ENCODE measurements at regions not wholly inside any gene's neighbourhood (a gene's known extent, or its start where the extent isn't known, plus 50 kb on each side); places are given as distances from the start of the nearest gene placed in this dataset.

GRCh38 chr3:164231718-164232117 lies 846.6 kb downstream of the SI start:
- TF ChIP-seq CTCF (tag by site-specific recombination; IDR thresholded peaks at IDR 0.05), result no peak
- TF ChIP-seq ZNF76 (tag by site-specific recombination; IDR thresholded peaks at IDR 0.05; ENCODE audit: borderline replicate concordance, low read depth), result no peak
- TF ChIP-seq, protein P1, sequence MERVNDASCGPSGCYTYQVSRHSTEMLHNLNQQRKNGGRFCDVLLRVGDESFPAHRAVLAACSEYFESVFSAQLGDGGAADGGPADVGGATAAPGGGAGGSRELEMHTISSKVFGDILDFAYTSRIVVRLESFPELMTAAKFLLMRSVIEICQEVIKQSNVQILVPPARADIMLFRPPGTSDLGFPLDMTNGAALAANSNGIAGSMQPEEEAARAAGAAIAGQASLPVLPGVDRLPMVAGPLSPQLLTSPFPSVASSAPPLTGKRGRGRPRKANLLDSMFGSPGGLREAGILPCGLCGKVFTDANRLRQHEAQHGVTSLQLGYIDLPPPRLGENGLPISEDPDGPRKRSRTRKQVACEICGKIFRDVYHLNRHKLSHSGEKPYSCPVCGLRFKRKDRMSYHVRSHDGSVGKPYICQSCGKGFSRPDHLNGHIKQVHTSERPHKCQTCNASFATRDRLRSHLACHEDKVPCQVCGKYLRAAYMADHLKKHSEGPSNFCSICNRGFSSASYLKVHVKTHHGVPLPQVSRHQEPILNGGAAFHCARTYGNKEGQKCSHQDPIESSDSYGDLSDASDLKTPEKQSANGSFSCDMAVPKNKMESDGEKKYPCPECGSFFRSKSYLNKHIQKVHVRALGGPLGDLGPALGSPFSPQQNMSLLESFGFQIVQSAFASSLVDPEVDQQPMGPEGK (tag by site-specific recombination; IDR thresholded peaks at IDR 0.05), result no peak
- TF ChIP-seq MZF1 (tag by site-specific recombination; IDR thresholded peaks at IDR 0.05; ENCODE audit: borderline replicate concordance), result no peak
- TF ChIP-seq, protein P2, sequence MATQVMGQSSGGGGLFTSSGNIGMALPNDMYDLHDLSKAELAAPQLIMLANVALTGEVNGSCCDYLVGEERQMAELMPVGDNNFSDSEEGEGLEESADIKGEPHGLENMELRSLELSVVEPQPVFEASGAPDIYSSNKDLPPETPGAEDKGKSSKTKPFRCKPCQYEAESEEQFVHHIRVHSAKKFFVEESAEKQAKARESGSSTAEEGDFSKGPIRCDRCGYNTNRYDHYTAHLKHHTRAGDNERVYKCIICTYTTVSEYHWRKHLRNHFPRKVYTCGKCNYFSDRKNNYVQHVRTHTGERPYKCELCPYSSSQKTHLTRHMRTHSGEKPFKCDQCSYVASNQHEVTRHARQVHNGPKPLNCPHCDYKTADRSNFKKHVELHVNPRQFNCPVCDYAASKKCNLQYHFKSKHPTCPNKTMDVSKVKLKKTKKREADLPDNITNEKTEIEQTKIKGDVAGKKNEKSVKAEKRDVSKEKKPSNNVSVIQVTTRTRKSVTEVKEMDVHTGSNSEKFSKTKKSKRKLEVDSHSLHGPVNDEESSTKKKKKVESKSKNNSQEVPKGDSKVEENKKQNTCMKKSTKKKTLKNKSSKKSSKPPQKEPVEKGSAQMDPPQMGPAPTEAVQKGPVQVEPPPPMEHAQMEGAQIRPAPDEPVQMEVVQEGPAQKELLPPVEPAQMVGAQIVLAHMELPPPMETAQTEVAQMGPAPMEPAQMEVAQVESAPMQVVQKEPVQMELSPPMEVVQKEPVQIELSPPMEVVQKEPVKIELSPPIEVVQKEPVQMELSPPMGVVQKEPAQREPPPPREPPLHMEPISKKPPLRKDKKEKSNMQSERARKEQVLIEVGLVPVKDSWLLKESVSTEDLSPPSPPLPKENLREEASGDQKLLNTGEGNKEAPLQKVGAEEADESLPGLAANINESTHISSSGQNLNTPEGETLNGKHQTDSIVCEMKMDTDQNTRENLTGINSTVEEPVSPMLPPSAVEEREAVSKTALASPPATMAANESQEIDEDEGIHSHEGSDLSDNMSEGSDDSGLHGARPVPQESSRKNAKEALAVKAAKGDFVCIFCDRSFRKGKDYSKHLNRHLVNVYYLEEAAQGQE (tag by site-specific recombination; IDR thresholded peaks at IDR 0.05), result no peak
- no peak for TF ChIP-seq TCF7L2 (IDR thresholded peaks at IDR 0.05; ENCODE audit: borderline replicate concordance, low read depth, low read length)
- no peak for TF ChIP-seq ZNF23 (tag by site-specific recombination; IDR thresholded peaks at IDR 0.05; ENCODE audit: borderline replicate concordance)
- TF ChIP-seq ZBTB7A (tag by site-specific recombination; IDR thresholded peaks at IDR 0.05; ENCODE audit: low read depth), result no peak
- no peak for TF ChIP-seq YY1 (tag by site-specific recombination; IDR thresholded peaks at IDR 0.05)
- TF ChIP-seq KLF9 (tag by site-specific recombination; IDR thresholded peaks at IDR 0.05; ENCODE audit: low read depth), result no peak
- TF ChIP-seq AEBP2 (tag by site-specific recombination; IDR thresholded peaks at IDR 0.05; ENCODE audit: borderline replicate concordance), result no peak
- TF ChIP-seq ZNF274 (IDR thresholded peaks at IDR 0.05; ENCODE audit: low read length), result no peak
- no peak for TF ChIP-seq ZNF274 (tag by site-specific recombination; IDR thresholded peaks at IDR 0.05; ENCODE audit: borderline replicate concordance)

All from HEK293 (cell line).